NCI-H510A (cell line): ENCODE measurements at regions not wholly inside any gene's neighbourhood (a gene's known extent, or its start where the extent isn't known, plus 50 kb on each side); places are given as distances from the start of the nearest gene placed in this dataset.

Experiments
- DNase-seq: peaks from one replicate; lab custom pipeline; 2025; lab: John Stamatoyannopoulos, UW

- no peak for DNase-seq
These were observed 147.5 kb upstream of the RBFOX1 start for GRCh38 chr16:7185165-7185564.

- no peak for DNase-seq
These were observed 148.9 kb upstream of the RBFOX1 start for GRCh38 chr16:7183768-7184167.

GRCh38 chr16:7182510-7183109 is 150.0 kb upstream of the RBFOX1 start:
- no peak for DNase-seq

GRCh38 chr16:7177875-7178274 is 154.8 kb upstream of the RBFOX1 start:
- DNase-seq, result no peak

- no peak for DNase-seq
These were observed 161.5 kb upstream of the RBFOX1 start for GRCh38 chr16:7171151-7171550.

GRCh38 chr16:7167626-7168025 is 165.0 kb upstream of the RBFOX1 start:
- no peak for DNase-seq

GRCh38 chr16:7161891-7162290 is 170.8 kb upstream of the RBFOX1 start:
- no peak for DNase-seq

GRCh38 chr16:7160093-7160492 is 172.6 kb upstream of the RBFOX1 start:
- DNase-seq, result no peak

GRCh38 chr16:7158481-7158880 is 174.2 kb upstream of the RBFOX1 start:
- no peak for DNase-seq

- no peak for DNase-seq
These were observed 182.4 kb upstream of the RBFOX1 start for GRCh38 chr16:7150230-7150629.

- DNase-seq, result no peak
These were observed 184.0 kb upstream of the RBFOX1 start for GRCh38 chr16:7148606-7149005.

- DNase-seq, result no peak
These were observed 191.7 kb upstream of the RBFOX1 start for GRCh38 chr16:7140899-7141298.

- no peak for DNase-seq
These were observed 194.9 kb upstream of the RBFOX1 start for GRCh38 chr16:7137560-7138330.

- no peak for DNase-seq
These were observed 200.2 kb upstream of the RBFOX1 start for GRCh38 chr16:7132465-7132864.

- DNase-seq, result no peak
These were observed 207.9 kb upstream of the RBFOX1 start for GRCh38 chr16:7124701-7125100.

- DNase-seq, result no peak
These were observed 208.4 kb upstream of the RBFOX1 start for GRCh38 chr16:7124242-7124641.

GRCh38 chr16:7116734-7117133 is 215.9 kb upstream of the RBFOX1 start:
- no peak for DNase-seq

GRCh38 chr16:7115898-7116297 is 216.7 kb upstream of the RBFOX1 start:
- no peak for DNase-seq

- DNase-seq, result no peak
These were observed 218.7 kb upstream of the RBFOX1 start for GRCh38 chr16:7113949-7114348.

GRCh38 chr16:7113395-7113794 is 219.2 kb upstream of the RBFOX1 start:
- DNase-seq, result no peak

GRCh38 chr16:7111265-7111664 is 221.4 kb upstream of the RBFOX1 start:
- no peak for DNase-seq

GRCh38 chr16:7107436-7107835 is 225.2 kb upstream of the RBFOX1 start:
- no peak for DNase-seq

- DNase-seq, result no peak
These were observed 229.6 kb upstream of the RBFOX1 start for GRCh38 chr16:7103056-7103455.

- no peak for DNase-seq
These were observed 231.6 kb upstream of the RBFOX1 start for GRCh38 chr16:7101054-7101453.
